ENCODE measurements at regions not wholly inside any gene's neighbourhood (a gene's known extent, or its start where the extent isn't known, plus 50 kb on each side); places are given as distances from the start of the nearest gene placed in this dataset.

DNA sequence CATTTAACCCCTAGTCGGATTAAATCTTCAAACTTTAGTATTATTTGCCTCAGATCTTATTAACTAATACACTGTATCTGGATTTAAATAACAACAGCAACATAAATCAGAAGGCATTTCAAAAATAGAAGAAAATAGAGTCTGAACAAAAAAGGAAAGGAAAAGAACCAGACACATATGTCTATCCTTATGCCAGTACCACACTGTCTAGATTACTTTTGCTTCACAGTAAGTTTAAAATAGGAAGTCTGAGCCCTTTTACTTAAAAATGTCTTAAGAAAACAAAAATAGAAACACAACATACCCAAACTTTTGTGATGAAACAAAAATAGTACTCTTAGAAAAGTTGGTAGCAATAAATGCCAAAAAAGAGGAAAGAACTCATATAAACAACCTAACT is 1615.8 kb downstream of the SI start:
- no peaks in the 10 kb centered on the region for H3K9me3 ChIP-seq (replicated peaks; ENCODE audit: control insufficient read depth, insufficient read depth, low read depth, low read length)
- H3K27ac ChIP-seq (ENCODE audit: extremely low read depth, low read depth, low read length), result no peak overlapping the region
- FAIRE-seq (no peak), DNase-seq (ENCODE audit: extremely low read depth in 1 of 4, low spot score in 3 of 4) (no peak), ATAC-seq (no peak)
- in situ Hi-C loops (cut with MboI) (no loop called here), intact Hi-C loops (cut with micrococcal nuclease) (no loop called here)
- ChIA-PET CTCF (ENCODE audit: low intra/inter-chr PET ratio) (no interaction called here), POLR2A (no interaction called here)
- 7% methylated on average over 1 of the region's 1 CpG for WGBS (ENCODE audit: insufficient coverage, low coverage, missing lambda C conversion rate)
- no peaks in the 10 kb centered on the region for H4K20me1 ChIP-seq (replicated peaks; ENCODE audit: control insufficient read depth, insufficient read depth, low read length)
- H3K4me3 ChIP-seq, result no peak overlapping the region
- no peak overlapping the region for H2AFZ ChIP-seq (ENCODE audit: low read depth, low read length)
- no peaks in the 10 kb centered on the region for H3K9me1 ChIP-seq (ENCODE audit: control insufficient read depth, insufficient read depth, low read length)
- TF ChIP-seq, protein P1, sequence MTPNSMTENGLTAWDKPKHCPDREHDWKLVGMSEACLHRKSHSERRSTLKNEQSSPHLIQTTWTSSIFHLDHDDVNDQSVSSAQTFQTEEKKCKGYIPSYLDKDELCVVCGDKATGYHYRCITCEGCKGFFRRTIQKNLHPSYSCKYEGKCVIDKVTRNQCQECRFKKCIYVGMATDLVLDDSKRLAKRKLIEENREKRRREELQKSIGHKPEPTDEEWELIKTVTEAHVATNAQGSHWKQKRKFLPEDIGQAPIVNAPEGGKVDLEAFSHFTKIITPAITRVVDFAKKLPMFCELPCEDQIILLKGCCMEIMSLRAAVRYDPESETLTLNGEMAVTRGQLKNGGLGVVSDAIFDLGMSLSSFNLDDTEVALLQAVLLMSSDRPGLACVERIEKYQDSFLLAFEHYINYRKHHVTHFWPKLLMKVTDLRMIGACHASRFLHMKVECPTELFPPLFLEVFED (CRISPR knock-in tag; conservative IDR thresholded peaks at IDR 0.05), result no peak
- TF ChIP-seq ZEB2 (IDR thresholded peaks at IDR 0.05), result no peak
- no peak for TF ChIP-seq DIDO1 (tag; IDR thresholded peaks at IDR 0.05; ENCODE audit: low read depth)
- TF ChIP-seq, protein P2, sequence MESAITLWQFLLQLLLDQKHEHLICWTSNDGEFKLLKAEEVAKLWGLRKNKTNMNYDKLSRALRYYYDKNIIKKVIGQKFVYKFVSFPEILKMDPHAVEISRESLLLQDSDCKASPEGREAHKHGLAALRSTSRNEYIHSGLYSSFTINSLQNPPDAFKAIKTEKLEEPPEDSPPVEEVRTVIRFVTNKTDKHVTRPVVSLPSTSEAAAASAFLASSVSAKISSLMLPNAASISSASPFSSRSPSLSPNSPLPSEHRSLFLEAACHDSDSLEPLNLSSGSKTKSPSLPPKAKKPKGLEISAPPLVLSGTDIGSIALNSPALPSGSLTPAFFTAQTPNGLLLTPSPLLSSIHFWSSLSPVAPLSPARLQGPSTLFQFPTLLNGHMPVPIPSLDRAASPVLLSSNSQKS (CRISPR knock-in tag; IDR thresholded peaks at IDR 0.05), result no peak
- no TSS peak for BruUV-seq (replicated peaks)
- H3K36me3 ChIP-seq (ENCODE audit: control insufficient read depth, insufficient read depth, low read length), result no peaks in the 10 kb centered on the region
- H3K27me3 ChIP-seq (ENCODE audit: control insufficient read depth in 2 of 2, insufficient read depth in 2 of 2, low read length in 2 of 2), result no peaks in the 10 kb centered on the region
- no peak overlapping the region for H3K4me2 ChIP-seq (ENCODE audit: insufficient read depth, low read length)
- H3K4me1 ChIP-seq (replicated peaks in 1 of 2; ENCODE audit: control insufficient read depth in 2 of 2, insufficient read depth in 2 of 2, low read length in 2 of 2), result no peaks in the 10 kb centered on the region
- no peaks in the 10 kb centered on the region for H3K79me2 ChIP-seq (ENCODE audit: control insufficient read depth, insufficient read depth, low read length)
- H3K9ac ChIP-seq (ENCODE audit: insufficient read depth in 1 of 2, low read depth in 2 of 2, low read length in 2 of 2), result no peak overlapping the region

DNA sequence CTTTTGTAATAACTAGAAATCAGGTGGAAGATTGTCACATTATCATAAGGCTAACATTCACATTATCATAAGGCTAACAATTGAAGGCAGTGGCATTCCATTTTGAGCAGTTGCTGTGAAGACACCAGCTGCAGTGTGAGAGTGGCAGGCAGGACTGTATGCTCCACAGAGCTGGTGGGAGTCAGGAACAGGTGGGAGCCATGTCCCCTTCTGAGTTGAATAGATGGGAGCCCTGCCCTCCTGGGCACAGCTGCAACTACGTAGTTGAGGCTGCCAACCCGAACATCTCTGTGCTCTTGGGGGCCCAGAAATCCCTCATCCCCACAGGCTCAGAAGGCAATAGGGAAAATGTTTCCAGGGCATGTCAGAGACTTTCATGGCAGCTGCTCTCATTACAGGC is 1627.6 kb downstream of the SI start:
- ChIA-PET POLR2A (interaction anchor here (0.5 kb wide), 1 partner anchor 506 kb away, joined by 3 read pairs; no protein-coding TSS in a partner anchor), CTCF (ENCODE audit: low intra/inter-chr PET ratio) (no interaction called here)
- H3K9me3 ChIP-seq (replicated peaks; ENCODE audit: control insufficient read depth, insufficient read depth, low read depth, low read length), result no peaks in the 10 kb centered on the region
- no peaks in the 10 kb centered on the region for H3K4me1 ChIP-seq (replicated peaks in 1 of 2; ENCODE audit: control insufficient read depth in 2 of 2, insufficient read depth in 2 of 2, low read length in 2 of 2)
- H4K20me1 ChIP-seq (replicated peaks; ENCODE audit: control insufficient read depth, insufficient read depth, low read length), result no peaks in the 10 kb centered on the region
- H3K4me2 ChIP-seq (ENCODE audit: insufficient read depth, low read length), result no peak overlapping the region
- DNase-seq (ENCODE audit: extremely low read depth in 1 of 4, low spot score in 3 of 4), result no peak
- H2AFZ ChIP-seq (ENCODE audit: low read depth, low read length), result no peak overlapping the region
- H3K79me2 ChIP-seq (ENCODE audit: control insufficient read depth, insufficient read depth, low read length), result no peaks in the 10 kb centered on the region
- H3K27ac ChIP-seq (ENCODE audit: extremely low read depth, low read depth, low read length), result no peak overlapping the region
- in situ Hi-C loops (cut with MboI) (no loop called here), intact Hi-C loops (cut with micrococcal nuclease) (no loop called here)
- H3K4me3 ChIP-seq, result no peak overlapping the region
- H3K9me1 ChIP-seq (ENCODE audit: control insufficient read depth, insufficient read depth, low read length), result no peaks in the 10 kb centered on the region
- TF ChIP-seq, protein P3, sequence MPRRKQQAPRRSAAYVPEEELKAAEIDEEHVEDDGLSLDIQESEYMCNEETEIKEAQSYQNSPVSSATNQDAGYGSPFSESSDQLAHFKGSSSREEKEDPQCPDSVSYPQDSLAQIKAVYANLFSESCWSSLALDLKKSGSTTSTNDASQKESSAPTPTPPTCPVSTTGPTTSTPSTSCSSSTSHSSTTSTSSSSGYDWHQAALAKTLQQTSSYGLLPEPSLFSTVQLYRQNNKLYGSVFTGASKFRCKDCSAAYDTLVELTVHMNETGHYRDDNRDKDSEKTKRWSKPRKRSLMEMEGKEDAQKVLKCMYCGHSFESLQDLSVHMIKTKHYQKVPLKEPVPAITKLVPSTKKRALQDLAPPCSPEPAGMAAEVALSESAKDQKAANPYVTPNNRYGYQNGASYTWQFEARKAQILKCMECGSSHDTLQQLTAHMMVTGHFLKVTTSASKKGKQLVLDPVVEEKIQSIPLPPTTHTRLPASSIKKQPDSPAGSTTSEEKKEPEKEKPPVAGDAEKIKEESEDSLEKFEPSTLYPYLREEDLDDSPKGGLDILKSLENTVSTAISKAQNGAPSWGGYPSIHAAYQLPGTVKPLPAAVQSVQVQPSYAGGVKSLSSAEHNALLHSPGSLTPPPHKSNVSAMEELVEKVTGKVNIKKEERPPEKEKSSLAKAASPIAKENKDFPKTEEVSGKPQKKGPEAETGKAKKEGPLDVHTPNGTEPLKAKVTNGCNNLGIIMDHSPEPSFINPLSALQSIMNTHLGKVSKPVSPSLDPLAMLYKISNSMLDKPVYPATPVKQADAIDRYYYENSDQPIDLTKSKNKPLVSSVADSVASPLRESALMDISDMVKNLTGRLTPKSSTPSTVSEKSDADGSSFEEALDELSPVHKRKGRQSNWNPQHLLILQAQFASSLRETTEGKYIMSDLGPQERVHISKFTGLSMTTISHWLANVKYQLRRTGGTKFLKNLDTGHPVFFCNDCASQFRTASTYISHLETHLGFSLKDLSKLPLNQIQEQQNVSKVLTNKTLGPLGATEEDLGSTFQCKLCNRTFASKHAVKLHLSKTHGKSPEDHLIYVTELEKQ (CRISPR knock-in tag; IDR thresholded peaks at IDR 0.05), result no peak
- FAIRE-seq, result no peak
- BruUV-seq (replicated peaks), result no TSS peak
- no peaks in the 10 kb centered on the region for H3K36me3 ChIP-seq (ENCODE audit: control insufficient read depth, insufficient read depth, low read length)
- no peak for ATAC-seq
- H3K9ac ChIP-seq (ENCODE audit: insufficient read depth in 1 of 2, low read depth in 2 of 2, low read length in 2 of 2), result no peak overlapping the region
- 6% methylated on average over 2 of the region's 2 CpGs for WGBS (ENCODE audit: insufficient coverage, low coverage, missing lambda C conversion rate)
- H3K27me3 ChIP-seq (ENCODE audit: control insufficient read depth in 2 of 2, insufficient read depth in 2 of 2, low read length in 2 of 2), result no peaks in the 10 kb centered on the region
